ENCODE measurements at regions not wholly inside any gene's neighbourhood (a gene's known extent, or its start where the extent isn't known, plus 50 kb on each side); places are given as distances from the start of the nearest gene placed in this dataset.

GRCh38 chr12:11954181-11954580 lies 116.6 kb upstream of the BCL2L14 start:
- H3K9me3 ChIP-seq (ENCODE audit: control insufficient read depth in 1 of 2, insufficient read depth in 1 of 2, low read depth in 1 of 2, low read length in 2 of 2) = no peaks in the 10 kb centered on the region
- H3K27me3 ChIP-seq (ENCODE audit: insufficient read depth, low read length) = peaks cover 61% of the 10 kb centered on the region
- ATAC-seq (no peak), DNase-seq (ENCODE audit: low read depth, low spot score) (no peak)
- POLR2A ChIA-PET = no interaction called here
- TF ChIP-seq RAD21 (IDR thresholded peaks at IDR 0.05; ENCODE audit: low read depth) (no peak), POLR2AphosphoS5 (IDR thresholded peaks at IDR 0.05; ENCODE audit: low read depth, low read length) (no peak), CTCF (IDR thresholded peaks at IDR 0.05 in 2 of 3, conservative IDR thresholded peaks at IDR 0.05 in 1 of 3; ENCODE audit: borderline replicate concordance in 1 of 3, insufficient read depth in 1 of 3, low read depth in 2 of 3, low read length in 2 of 3) (no peak), ZBTB33 (IDR thresholded peaks at IDR 0.05; ENCODE audit: extremely low read depth, insufficient replicate concordance, low read length) (no peak), CBX3 (IDR thresholded peaks at IDR 0.05; ENCODE audit: low read depth) (no peak), TCF7L2 (IDR thresholded peaks at IDR 0.05; ENCODE audit: borderline replicate concordance, extremely low read depth, insufficient read depth, insufficient read length) (no peak), FOSL1 (IDR thresholded peaks at IDR 0.05; ENCODE audit: low read depth) (no peak), YY1 (IDR thresholded peaks at IDR 0.05; ENCODE audit: extremely low read depth, insufficient replicate concordance, low read depth, low read length) (no peak), SRF (IDR thresholded peaks at IDR 0.05; ENCODE audit: low read depth) (no peak), JUND (IDR thresholded peaks at IDR 0.05) (no peak), SP1 (IDR thresholded peaks at IDR 0.05; ENCODE audit: low read depth) (no peak), EZH2phosphoT487 (IDR thresholded peaks at IDR 0.05; ENCODE audit: borderline replicate concordance) (no peak), MAX (IDR thresholded peaks at IDR 0.05) (no peak), EZH2 (IDR thresholded peaks at IDR 0.05) (no peak), EGR1 (IDR thresholded peaks at IDR 0.05; ENCODE audit: low read depth) (no peak), REST (IDR thresholded peaks at IDR 0.05; ENCODE audit: low read depth) (no peak), ZFX (IDR thresholded peaks at IDR 0.05) (no peak), POLR2A (IDR thresholded peaks at IDR 0.05; ENCODE audit: borderline replicate concordance, extremely low read depth, insufficient read depth, insufficient read length) (no peak), ZNF274 (IDR thresholded peaks at IDR 0.05; ENCODE audit: low read depth, low read length) (no peak), SIN3A (IDR thresholded peaks at IDR 0.05; ENCODE audit: low read depth) (no peak)
- no peak overlapping the region for H2AFZ ChIP-seq (ENCODE audit: low read depth, low read length, poor library complexity, severe bottlenecking)
- H3K4me2 ChIP-seq (ENCODE audit: low read length) = no peak overlapping the region
- no peak overlapping the region for H3K4me3 ChIP-seq (replicated peaks in 1 of 2; ENCODE audit: low read depth in 1 of 2, low read length in 2 of 2)
- H3K36me3 ChIP-seq (ENCODE audit: control insufficient read depth in 1 of 2, insufficient read depth in 2 of 2, low read length in 2 of 2) = no peaks in the 10 kb centered on the region
- H3K27ac ChIP-seq (ENCODE audit: low read depth, low read length) = no peak overlapping the region
- peaks cover 3 to 13% of the 10 kb centered on the region in 2 experiments; a peak in 3 of 4 replicates for H3K4me1 ChIP-seq (ENCODE audit: control insufficient read depth in 1 of 2, insufficient read depth in 2 of 2, low read length in 2 of 2)
- CTCF ChIA-PET = no interaction called here
- BruUV-seq (replicated peaks) = no TSS peak
- no peaks in the 10 kb centered on the region for H4K20me1 ChIP-seq (ENCODE audit: insufficient read depth)
- H3K79me2 ChIP-seq (ENCODE audit: insufficient read depth, low read length) = no peaks in the 10 kb centered on the region
- no peak overlapping the region for H3K9ac ChIP-seq (ENCODE audit: low read length)
- intact Hi-C loops (cut with micrococcal nuclease) = no loop called here
- H3K9me2 ChIP-seq (ENCODE audit: insufficient read depth) = no peaks in the 10 kb centered on the region
- RAD21 ChIA-PET (ENCODE audit: low non-redundant PET in 1 of 2, low total read pairs in 2 of 2, uncharacterized antibody in 2 of 2, unreplicated experiment in 2 of 2) = no interaction called here
